GM13976 (cell line): ENCODE measurements at regions not wholly inside any gene's neighbourhood (a gene's known extent, or its start where the extent isn't known, plus 50 kb on each side); places are given as distances from the start of the nearest gene placed in this dataset.
"Not testable (repeated sequence)": the region's sequence is repeated elsewhere in the genome, so short reads cannot be mapped to it uniquely, and the experiment has no call there.

ENCODE experiments used
- DNase-seq: peaks from one replicate; pipeline ENCODE4 v3.0.0; 2012; ENCODE audit warnings: low spot score
- in situ Hi-C: fragments of 300-500 bp; cut with MboI; formaldehyde crosslinking; loops from one replicate; pipeline ENCODE4 v1.12.0; 2022; ENCODE audit warnings: low sequenced_read_pairs, mixed read lengths, inconsistent platforms; ENCODE audit not compliant: unreplicated experiment
- TF ChIP-seq, protein P1 (sequence below): IDR thresholded peaks from 2 replicates; pipeline ENCODE4 v1.5.1; 2012; ENCODE audit warnings: borderline replicate concordance, mild to moderate bottlenecking; ENCODE audit not compliant: insufficient read depth; ENCODE audit errors: extremely low read depth, missing control alignments, control extremely low read depth

DNA sequence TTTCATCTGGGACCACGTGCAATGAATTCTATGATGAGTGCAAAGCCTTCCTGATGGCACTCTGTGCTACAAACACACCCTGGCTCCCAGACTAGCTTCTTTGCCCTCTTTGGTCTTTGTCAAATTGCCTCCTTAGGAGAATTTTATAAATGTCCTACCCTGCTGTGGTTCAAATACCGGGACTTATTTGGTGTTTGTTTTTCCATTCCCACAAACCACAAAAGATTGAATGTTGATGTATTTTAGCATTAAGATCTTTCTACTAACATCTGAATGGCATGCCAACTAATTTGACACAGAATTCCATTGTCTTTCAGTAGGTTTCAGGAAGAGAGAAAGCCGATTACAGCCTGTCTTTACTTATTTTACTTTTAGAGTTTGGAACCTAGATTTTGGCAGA is 424.2 kb upstream of the SLC35B3 start:
- TF ChIP-seq, protein P1, sequence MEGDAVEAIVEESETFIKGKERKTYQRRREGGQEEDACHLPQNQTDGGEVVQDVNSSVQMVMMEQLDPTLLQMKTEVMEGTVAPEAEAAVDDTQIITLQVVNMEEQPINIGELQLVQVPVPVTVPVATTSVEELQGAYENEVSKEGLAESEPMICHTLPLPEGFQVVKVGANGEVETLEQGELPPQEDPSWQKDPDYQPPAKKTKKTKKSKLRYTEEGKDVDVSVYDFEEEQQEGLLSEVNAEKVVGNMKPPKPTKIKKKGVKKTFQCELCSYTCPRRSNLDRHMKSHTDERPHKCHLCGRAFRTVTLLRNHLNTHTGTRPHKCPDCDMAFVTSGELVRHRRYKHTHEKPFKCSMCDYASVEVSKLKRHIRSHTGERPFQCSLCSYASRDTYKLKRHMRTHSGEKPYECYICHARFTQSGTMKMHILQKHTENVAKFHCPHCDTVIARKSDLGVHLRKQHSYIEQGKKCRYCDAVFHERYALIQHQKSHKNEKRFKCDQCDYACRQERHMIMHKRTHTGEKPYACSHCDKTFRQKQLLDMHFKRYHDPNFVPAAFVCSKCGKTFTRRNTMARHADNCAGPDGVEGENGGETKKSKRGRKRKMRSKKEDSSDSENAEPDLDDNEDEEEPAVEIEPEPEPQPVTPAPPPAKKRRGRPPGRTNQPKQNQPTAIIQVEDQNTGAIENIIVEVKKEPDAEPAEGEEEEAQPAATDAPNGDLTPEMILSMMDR = no peak
- no peak for DNase-seq
- in situ Hi-C loops = no loop called here

DNA sequence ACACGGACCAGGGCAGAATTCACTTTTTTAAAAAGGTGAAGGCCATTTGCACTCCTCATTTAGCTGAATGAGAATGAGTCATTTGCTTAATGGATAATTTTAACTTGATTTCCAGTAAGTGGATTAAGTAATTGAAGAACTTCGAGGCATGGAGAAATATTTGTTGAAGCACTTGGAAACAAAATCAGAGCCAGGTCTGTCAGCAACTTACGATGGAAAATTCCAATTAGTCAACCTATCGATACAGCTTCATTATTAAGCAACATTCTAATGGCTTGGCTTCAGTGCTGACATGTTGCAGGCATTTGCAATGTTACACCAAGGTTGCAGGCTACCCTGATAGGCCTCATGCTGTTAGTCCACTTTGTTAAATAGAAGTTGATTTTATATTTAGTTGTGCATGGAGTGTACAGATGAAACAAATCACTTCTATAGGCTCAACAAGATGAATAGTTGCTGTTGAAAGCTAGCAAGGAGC is 423.5 kb upstream of the SLC35B3 start:
- in situ Hi-C loops = no loop called here
- DNase-seq = no peak
- TF ChIP-seq, protein P1 = no peak

DNA sequence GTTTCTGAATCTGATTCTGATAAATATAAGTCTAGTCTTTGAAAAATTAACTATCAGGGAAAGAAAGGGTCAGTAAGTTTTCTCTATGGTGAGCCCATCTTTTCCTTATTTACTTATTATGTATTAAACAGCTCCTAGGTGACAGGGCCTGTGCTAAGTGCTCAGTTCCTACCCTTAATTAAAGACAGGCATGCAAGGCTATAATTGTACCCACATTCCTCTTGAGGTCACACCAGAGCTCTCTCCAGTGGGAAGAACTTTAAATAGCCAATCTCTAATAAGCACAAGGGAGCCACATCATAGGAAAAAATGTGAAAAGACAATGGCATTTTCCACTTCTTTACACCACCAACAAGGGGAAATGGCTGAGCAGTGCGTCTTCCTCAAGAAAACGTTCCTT is 421.8 kb upstream of the SLC35B3 start:
- in situ Hi-C loops = no loop called here
- no peak for DNase-seq
- TF ChIP-seq, protein P1 = no peak

DNA sequence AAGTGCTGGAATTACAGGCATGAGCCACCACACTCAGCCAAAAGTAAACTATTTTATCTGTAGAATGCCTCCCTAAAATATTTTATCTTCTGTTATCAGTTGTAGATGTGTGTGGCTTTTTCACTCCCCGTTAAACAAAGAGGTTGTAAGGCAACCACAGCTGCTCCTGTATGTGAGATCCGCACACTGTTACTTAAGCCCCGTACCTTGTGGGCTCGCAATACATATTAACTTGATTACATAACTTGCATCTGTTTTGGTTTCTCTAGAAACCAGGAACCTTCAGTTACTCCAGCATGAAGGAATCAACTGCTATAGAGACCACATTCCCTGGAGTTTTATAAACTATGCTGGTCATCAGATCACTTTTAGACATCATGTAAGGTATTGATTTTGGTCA is 420.1 kb upstream of the SLC35B3 start:
- DNase-seq = no peak
- TF ChIP-seq, protein P1 = no peak
- in situ Hi-C loops = no loop called here

DNA sequence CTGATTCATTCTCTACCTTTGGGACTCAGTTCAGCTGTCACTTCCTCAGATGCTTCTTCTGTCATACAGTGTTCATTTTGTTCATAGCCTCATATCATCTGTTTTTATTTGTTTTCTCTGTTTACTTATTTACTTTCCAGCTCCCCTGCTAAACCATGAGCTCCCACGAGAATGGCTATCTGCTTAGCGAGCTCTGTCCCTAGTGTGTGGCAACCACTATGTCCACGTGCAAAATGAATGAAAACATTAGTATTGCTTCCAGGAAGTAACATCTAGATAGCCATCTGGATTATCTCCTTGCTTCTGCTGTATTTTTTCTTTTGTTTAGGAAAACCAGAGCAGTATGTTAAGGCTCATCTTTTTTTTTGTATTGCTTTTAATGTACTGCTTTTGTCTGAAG is 417.0 kb upstream of the SLC35B3 start:
- DNase-seq = no peak
- in situ Hi-C loops = no loop called here
- TF ChIP-seq, protein P1 = no peak

DNA sequence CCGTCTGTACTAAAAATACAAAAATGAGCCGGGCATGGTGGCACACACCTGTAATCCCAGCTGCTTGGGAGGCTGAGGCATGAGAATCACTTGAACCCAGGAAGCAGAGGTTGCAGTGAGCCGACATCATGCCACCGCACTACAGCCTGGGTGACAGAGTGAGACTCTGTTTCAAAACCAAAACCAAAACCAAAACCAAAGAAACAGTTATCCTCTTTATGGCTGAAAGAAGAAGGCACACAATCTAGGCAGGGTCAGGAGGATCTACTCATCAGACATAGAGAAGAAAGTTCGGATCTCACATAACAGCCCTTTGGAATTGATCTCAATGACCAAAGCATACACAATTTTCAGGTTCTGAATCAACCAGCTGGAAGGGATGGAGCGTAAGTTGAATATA is 411.3 kb upstream of the SLC35B3 start:
- in situ Hi-C loops, DNase-seq: not testable (repeated sequence)

DNA sequence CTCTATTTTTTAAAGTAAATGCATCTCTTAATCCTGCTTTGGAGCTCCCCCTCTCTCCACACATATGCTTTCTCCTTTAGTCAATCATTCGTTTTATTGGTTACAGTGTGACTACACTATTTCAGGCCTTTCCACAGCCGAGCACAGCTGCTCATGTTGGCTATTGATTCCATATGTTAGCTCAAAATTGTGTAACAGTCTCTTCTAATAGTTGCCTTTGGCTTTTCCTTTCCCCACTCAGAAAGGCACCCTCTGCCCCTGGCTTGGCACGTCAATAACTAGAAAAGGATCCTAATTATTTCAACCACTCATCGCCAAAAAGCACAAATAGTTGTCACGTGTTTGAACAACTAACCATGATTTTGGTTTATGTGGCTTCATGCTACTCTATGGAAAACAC is 410.3 kb upstream of the SLC35B3 start:
- TF ChIP-seq, protein P1 = no peak
- in situ Hi-C loops = no loop called here
- DNase-seq = no peak
